ENCODE measurements at regions not wholly inside any gene's neighbourhood (a gene's known extent, or its start where the extent isn't known, plus 50 kb on each side); places are given as distances from the start of the nearest gene placed in this dataset.

- DNase-seq: no peak
These were observed 52.3 kb upstream of the SIPA1L2 start for GRCh38 chr1:232682248-232682647.

GRCh38 chr1:232684371-232685105 lies 54.6 kb upstream of the SIPA1L2 start:
- no peak for DNase-seq

GRCh38 chr1:232686346-232686745 lies 56.4 kb upstream of the SIPA1L2 start:
- DNase-seq: no peak

GRCh38 chr1:232687304-232687703 lies 57.4 kb upstream of the SIPA1L2 start:
- DNase-seq: no peak

- no peak for DNase-seq
These were observed 57.8 kb upstream of the SIPA1L2 start for GRCh38 chr1:232687728-232688127.

GRCh38 chr1:232688398-232688797 lies 58.5 kb upstream of the SIPA1L2 start:
- no peak for DNase-seq

- DNase-seq: no peak
These were observed 59.8 kb upstream of the SIPA1L2 start for GRCh38 chr1:232689711-232690110.

GRCh38 chr1:232690285-232690935 lies 60.5 kb upstream of the SIPA1L2 start:
- no peak for DNase-seq

GRCh38 chr1:232694475-232694874 lies 64.5 kb upstream of the SIPA1L2 start:
- no peak for DNase-seq

- no peak for DNase-seq
These were observed 65.9 kb upstream of the SIPA1L2 start for GRCh38 chr1:232695621-232696385.

- no peak for DNase-seq
These were observed 66.5 kb upstream of the SIPA1L2 start for GRCh38 chr1:232696466-232696865.

GRCh38 chr1:232697187-232697822 lies 67.4 kb upstream of the SIPA1L2 start:
- no peak for DNase-seq

- DNase-seq: no peak
These were observed 69.9 kb upstream of the SIPA1L2 start for GRCh38 chr1:232699814-232700213.

GRCh38 chr1:232702911-232703310 lies 73.0 kb upstream of the SIPA1L2 start:
- DNase-seq: no peak

- no peak for DNase-seq
These were observed 74.3 kb upstream of the SIPA1L2 start for GRCh38 chr1:232704256-232704655.

- peak; percentile 82 for DNase-seq
These were observed 75.1 kb upstream of the SIPA1L2 start for GRCh38 chr1:232704694-232705680.

GRCh38 chr1:232705815-232706575 lies 76.1 kb upstream of the SIPA1L2 start:
- peak; percentile 22 to 44 for DNase-seq

GRCh38 chr1:232707142-232707541 lies 77.2 kb upstream of the SIPA1L2 start:
- DNase-seq: no peak

GRCh38 chr1:232709386-232709785 lies 79.5 kb upstream of the SIPA1L2 start:
- DNase-seq: no peak

- no peak for DNase-seq
These were observed 82.1 kb upstream of the SIPA1L2 start for GRCh38 chr1:232711996-232712395.

- DNase-seq: no peak
These were observed 83.9 kb upstream of the SIPA1L2 start for GRCh38 chr1:232713785-232714184.

Data from AML-193 (cell line).